Fibroblast of lung (primary cell): ENCODE measurements at regions not wholly inside any gene's neighbourhood (a gene's known extent, or its start where the extent isn't known, plus 50 kb on each side); places are given as distances from the start of the nearest gene placed in this dataset.
A peak's percentile ranks its signal among the peaks of the same experiment; 100 is the strongest.

ENCODE experiments used
- DNase-seq, 2 donors: peaks; one replicate each; pipeline versions ENCODE4 v3.0.0 to v3.0.0-alpha.2; 2010; ENCODE audit warnings: low read depth in 2 of 2
- H2AFZ ChIP-seq: 2 replicates; pipeline ENCODE4 v1.5.1; 2012; ENCODE audit warnings: low read length, control low read depth, inconsistent platforms
- H3K27ac ChIP-seq: 2 replicates; pipeline ENCODE4 v1.5.1; 2011; ENCODE audit warnings: low read length, control low read depth; ENCODE audit not compliant: insufficient read depth
- H3K27me3 ChIP-seq: 2 replicates; pipeline ENCODE4 v1.5.1; 2011; ENCODE audit warnings: mild to moderate bottlenecking, low read length; ENCODE audit not compliant: control insufficient read depth, insufficient read depth
- H3K36me3 ChIP-seq: 2 replicates; pipeline ENCODE4 v1.5.1; 2011; ENCODE audit warnings: low read length; ENCODE audit not compliant: control insufficient read depth, insufficient read depth
- H3K4me1 ChIP-seq: 2 replicates; pipeline ENCODE4 v1.5.1; 2011; ENCODE audit warnings: low read length; ENCODE audit not compliant: control insufficient read depth, insufficient read depth; ENCODE audit errors: extremely low read depth
- H3K4me2 ChIP-seq: 2 replicates; pipeline ENCODE4 v1.5.1; 2011; ENCODE audit warnings: low read length, control low read depth; ENCODE audit not compliant: insufficient read depth; ENCODE audit errors: extremely low read depth
- H3K4me3 ChIP-seq, 4 experiments: fragments of 200-600 bp in 1 of 4; sonication (generic) in 1 of 4; replicated peaks in 1 of 4; 2 replicates each; pipeline ENCODE4 v1.5.1; 2011 to 2016; ENCODE audit warnings: low read length in 4 of 4, low read depth in 3 of 4, mild to moderate bottlenecking in 3 of 4, control low read depth in 2 of 4, inconsistent platforms in 1 of 4, mixed read lengths in 1 of 4; ENCODE audit not compliant: insufficient read depth in 1 of 4; ENCODE audit errors: control extremely low read depth in 1 of 4
- H3K79me2 ChIP-seq: 2 replicates; pipeline ENCODE4 v1.5.1; 2012; ENCODE audit warnings: mild to moderate bottlenecking, low read length, inconsistent platforms; ENCODE audit not compliant: control insufficient read depth, insufficient read depth
- H3K9ac ChIP-seq: 2 replicates; pipeline ENCODE4 v1.5.1; 2011; ENCODE audit warnings: mild to moderate bottlenecking, low read length, control low read depth; ENCODE audit not compliant: insufficient read depth
- H3K9me3 ChIP-seq: 2 replicates; pipeline ENCODE4 v1.5.1; 2012; ENCODE audit warnings: low read depth, low read length; ENCODE audit not compliant: control insufficient read depth, insufficient read depth
- H4K20me1 ChIP-seq: 2 replicates; pipeline ENCODE4 v1.5.1; 2011; ENCODE audit warnings: low read length; ENCODE audit not compliant: control insufficient read depth, insufficient read depth; ENCODE audit errors: extremely low read depth
- EZH2 ChIP-seq: IDR thresholded peaks from 2 replicates; pipeline ENCODE4 v1.5.1; 2012; ENCODE audit warnings: low read length, control low read depth, mild to moderate bottlenecking; ENCODE audit errors: missing control alignments
- TF ChIP-seq, protein P1 (sequence below), 2 donors: IDR thresholded peaks in 1 of 2; conservative IDR thresholded peaks in 1 of 2; 1 replicate in 1 of 2; 2 replicates in 1 of 2; pipeline ENCODE4 v1.5.1; 2011 to 2012; ENCODE audit warnings: low read length in 2 of 2, control low read depth in 1 of 2, inconsistent platforms in 1 of 2, low read depth in 1 of 2, mild to moderate bottlenecking in 1 of 2

DNA sequence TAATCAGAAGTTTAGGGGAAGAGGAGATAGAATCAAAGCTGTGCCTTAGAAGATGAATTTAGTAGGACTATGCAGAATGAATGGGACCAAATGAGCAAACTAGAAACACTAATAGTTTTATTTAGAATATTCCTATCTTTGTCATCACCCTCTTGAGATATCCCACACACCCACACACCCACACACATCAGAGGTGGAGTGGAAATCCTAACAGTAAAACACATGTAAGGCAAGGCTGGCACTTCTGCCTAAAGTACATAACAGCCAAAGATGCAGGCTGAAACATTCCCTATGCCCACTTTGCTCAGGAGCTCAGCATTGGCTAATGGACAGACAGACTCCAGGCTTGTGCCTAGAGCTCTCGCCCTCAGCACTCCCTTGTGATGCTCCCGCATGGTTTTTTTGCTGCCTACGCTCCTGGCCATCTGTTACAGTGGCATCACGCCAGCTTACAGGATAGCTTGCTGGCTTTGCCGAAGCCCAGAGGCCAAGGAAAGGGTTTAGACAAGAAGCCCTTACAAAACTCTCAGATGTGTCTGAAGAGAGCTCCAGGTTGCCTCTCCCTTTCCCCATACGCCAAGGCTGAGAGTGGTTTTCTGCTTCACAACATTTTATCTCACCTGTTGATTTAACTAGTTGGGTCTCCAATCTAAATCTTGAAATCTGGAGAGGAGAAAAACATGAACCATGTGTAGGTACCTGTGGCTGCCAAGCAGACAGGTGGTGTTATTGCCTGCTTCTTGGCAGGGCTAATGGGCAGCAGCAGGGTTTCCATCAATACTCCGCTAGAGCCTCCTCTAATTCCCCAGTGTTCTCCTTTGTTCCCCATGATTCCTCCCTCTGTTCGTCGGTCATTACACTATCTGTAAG lies 282.6 kb upstream of the ID4 start:
- H3K27ac ChIP-seq = no peak overlapping the region
- TF ChIP-seq EZH2 = no peak
- TF ChIP-seq, protein P1, sequence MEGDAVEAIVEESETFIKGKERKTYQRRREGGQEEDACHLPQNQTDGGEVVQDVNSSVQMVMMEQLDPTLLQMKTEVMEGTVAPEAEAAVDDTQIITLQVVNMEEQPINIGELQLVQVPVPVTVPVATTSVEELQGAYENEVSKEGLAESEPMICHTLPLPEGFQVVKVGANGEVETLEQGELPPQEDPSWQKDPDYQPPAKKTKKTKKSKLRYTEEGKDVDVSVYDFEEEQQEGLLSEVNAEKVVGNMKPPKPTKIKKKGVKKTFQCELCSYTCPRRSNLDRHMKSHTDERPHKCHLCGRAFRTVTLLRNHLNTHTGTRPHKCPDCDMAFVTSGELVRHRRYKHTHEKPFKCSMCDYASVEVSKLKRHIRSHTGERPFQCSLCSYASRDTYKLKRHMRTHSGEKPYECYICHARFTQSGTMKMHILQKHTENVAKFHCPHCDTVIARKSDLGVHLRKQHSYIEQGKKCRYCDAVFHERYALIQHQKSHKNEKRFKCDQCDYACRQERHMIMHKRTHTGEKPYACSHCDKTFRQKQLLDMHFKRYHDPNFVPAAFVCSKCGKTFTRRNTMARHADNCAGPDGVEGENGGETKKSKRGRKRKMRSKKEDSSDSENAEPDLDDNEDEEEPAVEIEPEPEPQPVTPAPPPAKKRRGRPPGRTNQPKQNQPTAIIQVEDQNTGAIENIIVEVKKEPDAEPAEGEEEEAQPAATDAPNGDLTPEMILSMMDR (conservative IDR thresholded peaks at IDR 0.05 in 1 of 2, IDR thresholded peaks at IDR 0.05 in 1 of 2; ENCODE audit: low read depth in 1 of 2, low read length in 2 of 2) = no peak
- no peaks in the 10 kb centered on the region for H3K4me1 ChIP-seq
- DNase-seq = peak; percentile 5 to 11
- no peak overlapping the region for H3K4me2 ChIP-seq
- no peak overlapping the region for H2AFZ ChIP-seq
- no peaks in the 10 kb centered on the region for H3K27me3 ChIP-seq
- no peak overlapping the region for H3K9ac ChIP-seq
- no peaks in the 10 kb centered on the region for H3K9me3 ChIP-seq
- H3K79me2 ChIP-seq = no peaks in the 10 kb centered on the region
- no peaks in the 10 kb centered on the region for H4K20me1 ChIP-seq
- H3K4me3 ChIP-seq = no peak overlapping the region
- no peaks in the 10 kb centered on the region for H3K36me3 ChIP-seq

DNA sequence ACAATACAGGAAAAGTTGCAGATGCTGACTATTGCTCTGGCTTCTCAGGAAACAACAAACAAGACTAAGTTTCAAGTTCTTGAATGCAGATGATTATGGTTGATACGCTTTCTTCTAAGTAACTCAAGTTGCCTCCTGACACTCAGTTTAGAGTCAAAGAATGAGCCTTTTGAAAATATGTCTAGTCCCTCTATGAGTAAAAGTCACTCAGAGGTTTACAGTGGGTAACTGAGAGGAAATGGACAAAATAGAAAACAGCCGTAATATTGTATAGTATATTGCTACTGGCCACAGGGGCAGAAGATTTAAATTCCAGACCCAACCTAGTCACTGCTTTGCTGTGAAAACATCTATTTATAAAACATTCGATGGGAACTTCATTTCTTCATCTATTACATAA lies 280.0 kb upstream of the ID4 start:
- H4K20me1 ChIP-seq = no peaks in the 10 kb centered on the region
- no peaks in the 10 kb centered on the region for H3K4me1 ChIP-seq
- H3K27me3 ChIP-seq = no peaks in the 10 kb centered on the region
- H3K27ac ChIP-seq = no peak overlapping the region
- no peaks in the 10 kb centered on the region for H3K36me3 ChIP-seq
- no peaks in the 10 kb centered on the region for H3K79me2 ChIP-seq
- no peak overlapping the region for H3K9ac ChIP-seq
- no peak overlapping the region for H3K4me2 ChIP-seq
- TF ChIP-seq EZH2 = no peak
- TF ChIP-seq, protein P1 (conservative IDR thresholded peaks at IDR 0.05 in 1 of 2, IDR thresholded peaks at IDR 0.05 in 1 of 2; ENCODE audit: low read depth in 1 of 2, low read length in 2 of 2) = no peak
- no peak overlapping the region for H3K4me3 ChIP-seq
- no peak overlapping the region for H2AFZ ChIP-seq
- H3K9me3 ChIP-seq = no peaks in the 10 kb centered on the region
- no peak for DNase-seq

DNA sequence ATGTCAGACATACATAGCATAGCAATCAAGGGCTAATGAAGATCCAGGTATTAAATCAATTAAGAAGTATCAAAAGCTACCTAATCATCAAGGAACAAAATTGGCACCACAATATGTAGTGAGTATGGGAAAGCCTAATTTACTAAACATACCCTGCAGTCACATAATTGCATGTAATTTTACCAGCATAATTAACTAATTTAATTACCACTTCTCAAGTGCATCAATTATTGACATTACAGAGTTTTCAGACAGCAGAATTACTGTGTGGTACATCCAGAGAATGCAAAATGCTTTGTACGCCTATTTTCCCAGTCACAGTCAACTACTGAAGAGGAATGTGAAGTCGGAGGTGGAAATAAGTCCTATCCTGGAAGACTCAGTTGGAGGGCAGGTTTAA lies 279.0 kb upstream of the ID4 start:
- TF ChIP-seq, protein P1 (conservative IDR thresholded peaks at IDR 0.05 in 1 of 2, IDR thresholded peaks at IDR 0.05 in 1 of 2; ENCODE audit: low read depth in 1 of 2, low read length in 2 of 2) = no peak
- no peak for TF ChIP-seq EZH2
- Histone ChIP-seq H3K79me2 (no peaks in the 10 kb centered on the region), H3K4me3 (no peak overlapping the region), H3K27me3 (no peaks in the 10 kb centered on the region), H3K27ac (no peak overlapping the region), H3K9ac (no peak overlapping the region), H3K36me3 (no peaks in the 10 kb centered on the region), H3K4me1 (no peaks in the 10 kb centered on the region), H3K4me2 (no peak overlapping the region), H4K20me1 (no peaks in the 10 kb centered on the region), H3K9me3 (no peaks in the 10 kb centered on the region), H2AFZ (no peak overlapping the region)
- no peak for DNase-seq
